Cardiac fibroblast (primary cell): ENCODE measurements at regions not wholly inside any gene's neighbourhood (a gene's known extent, or its start where the extent isn't known, plus 50 kb on each side); places are given as distances from the start of the nearest gene placed in this dataset.
"Not testable (repeated sequence)": the region's sequence is repeated elsewhere in the genome, so short reads cannot be mapped to it uniquely, and the experiment has no call there.

Source experiments
- DNase-seq, 2 donors: peaks; one replicate each; pipeline versions ENCODE4 v3.0.0 to v3.0.0-alpha.2; 2010; ENCODE audit warnings: low read depth in 2 of 2
- H3K4me3 ChIP-seq, 2 donors: replicated peaks in 1 of 2; 1 replicate in 1 of 2; 2 replicates in 1 of 2; pipeline ENCODE4 v1.5.1; 2011; ENCODE audit warnings: low read depth in 2 of 2, low read length in 2 of 2, mild to moderate bottlenecking in 2 of 2, moderate library complexity in 1 of 2
- TF ChIP-seq, protein P1 (sequence below): IDR thresholded peaks from one replicate; pipeline ENCODE4 v1.5.1; 2011; ENCODE audit warnings: low read depth, mild to moderate bottlenecking, low read length, inconsistent platforms

DNA sequence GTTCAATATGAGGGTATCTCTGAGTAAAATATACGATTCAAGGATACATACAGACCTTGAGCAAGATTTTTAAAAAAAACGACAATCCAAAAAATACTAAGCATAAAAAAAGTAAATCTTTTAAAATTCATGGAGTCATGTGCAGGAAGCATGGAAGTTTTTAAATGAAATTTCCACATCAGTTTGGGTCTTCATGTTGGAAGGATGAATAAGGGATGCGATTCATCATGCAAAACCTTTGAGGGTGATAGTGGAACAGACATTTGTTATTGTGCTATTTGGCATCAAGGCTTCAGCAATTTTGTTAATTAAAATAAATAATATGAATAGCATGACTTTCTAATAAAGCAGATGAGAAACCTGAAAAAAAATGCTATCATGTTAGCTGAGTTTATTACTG lies 815.0 kb upstream of the PCDH10 start:
- TF ChIP-seq, protein P1, sequence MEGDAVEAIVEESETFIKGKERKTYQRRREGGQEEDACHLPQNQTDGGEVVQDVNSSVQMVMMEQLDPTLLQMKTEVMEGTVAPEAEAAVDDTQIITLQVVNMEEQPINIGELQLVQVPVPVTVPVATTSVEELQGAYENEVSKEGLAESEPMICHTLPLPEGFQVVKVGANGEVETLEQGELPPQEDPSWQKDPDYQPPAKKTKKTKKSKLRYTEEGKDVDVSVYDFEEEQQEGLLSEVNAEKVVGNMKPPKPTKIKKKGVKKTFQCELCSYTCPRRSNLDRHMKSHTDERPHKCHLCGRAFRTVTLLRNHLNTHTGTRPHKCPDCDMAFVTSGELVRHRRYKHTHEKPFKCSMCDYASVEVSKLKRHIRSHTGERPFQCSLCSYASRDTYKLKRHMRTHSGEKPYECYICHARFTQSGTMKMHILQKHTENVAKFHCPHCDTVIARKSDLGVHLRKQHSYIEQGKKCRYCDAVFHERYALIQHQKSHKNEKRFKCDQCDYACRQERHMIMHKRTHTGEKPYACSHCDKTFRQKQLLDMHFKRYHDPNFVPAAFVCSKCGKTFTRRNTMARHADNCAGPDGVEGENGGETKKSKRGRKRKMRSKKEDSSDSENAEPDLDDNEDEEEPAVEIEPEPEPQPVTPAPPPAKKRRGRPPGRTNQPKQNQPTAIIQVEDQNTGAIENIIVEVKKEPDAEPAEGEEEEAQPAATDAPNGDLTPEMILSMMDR: no peak
- DNase-seq: peak; percentile 8 to 19
- no peak overlapping the region for H3K4me3 ChIP-seq

DNA sequence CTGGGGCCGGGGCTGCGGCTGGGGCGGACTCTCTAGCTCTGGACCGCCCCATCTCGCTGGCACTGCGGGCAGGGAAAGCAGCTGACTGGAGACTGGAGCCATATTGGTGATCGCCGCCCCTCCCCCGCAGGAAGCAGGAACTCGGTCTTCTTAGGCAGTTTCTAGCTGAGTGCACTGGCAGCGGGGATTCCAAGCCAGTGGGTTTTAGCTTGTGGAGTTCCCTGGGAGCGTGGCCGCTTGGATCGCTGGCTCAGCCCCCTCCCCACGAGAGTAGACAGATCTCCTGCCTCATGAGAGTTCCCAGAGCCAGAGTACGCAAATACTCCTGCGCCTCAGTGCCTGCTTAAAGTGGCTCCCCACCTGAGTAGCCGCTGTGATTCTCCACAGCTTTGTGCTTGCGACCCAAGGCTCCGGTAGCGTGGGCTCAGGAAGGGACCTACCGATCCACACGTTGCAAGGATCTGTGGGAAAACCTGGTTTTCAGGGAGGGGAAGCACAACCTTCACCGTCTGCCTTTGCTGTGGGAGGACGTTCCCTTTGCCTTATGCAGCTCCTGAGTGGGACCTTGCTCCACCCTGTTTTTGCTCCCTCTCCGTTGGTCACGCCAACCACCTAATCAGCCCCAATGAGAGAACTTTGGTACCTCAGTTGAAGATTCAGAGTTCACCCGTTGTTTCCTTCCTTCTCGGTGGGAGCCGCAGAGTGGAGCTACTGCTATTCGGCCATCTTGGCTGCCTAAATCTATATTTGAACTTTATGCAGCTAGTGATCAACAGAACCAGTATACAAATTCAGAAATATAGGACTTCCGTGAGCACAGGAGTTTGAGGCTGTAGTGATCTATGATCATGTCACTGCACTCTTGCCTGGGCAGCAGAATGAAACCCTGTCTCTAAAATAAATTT lies 803.9 kb upstream of the PCDH10 start:
- H3K4me3 ChIP-seq: no peak overlapping the region
- TF ChIP-seq, protein P1: no peak
- no peak for DNase-seq

DNA sequence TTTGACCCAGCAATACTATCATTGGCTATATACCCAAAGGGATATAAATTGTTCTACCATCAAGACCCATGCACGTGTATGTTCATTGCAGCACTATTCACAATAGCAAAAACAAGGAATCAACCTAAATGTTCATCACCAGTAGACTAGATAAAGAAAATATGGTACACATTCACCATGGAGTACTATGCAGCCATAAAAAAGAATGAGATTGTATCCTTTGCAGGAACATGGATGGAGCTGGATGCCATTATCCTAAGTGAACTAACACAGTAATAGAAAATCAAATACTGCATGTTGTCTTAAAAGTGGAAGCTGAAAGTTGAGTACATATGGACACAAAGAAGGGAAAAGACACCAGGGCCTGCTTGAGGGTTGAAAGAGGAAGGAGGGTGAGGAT lies 803.1 kb upstream of the PCDH10 start:
- no peak overlapping the region for H3K4me3 ChIP-seq
- TF ChIP-seq, protein P1: no peak
- no peak for DNase-seq

DNA sequence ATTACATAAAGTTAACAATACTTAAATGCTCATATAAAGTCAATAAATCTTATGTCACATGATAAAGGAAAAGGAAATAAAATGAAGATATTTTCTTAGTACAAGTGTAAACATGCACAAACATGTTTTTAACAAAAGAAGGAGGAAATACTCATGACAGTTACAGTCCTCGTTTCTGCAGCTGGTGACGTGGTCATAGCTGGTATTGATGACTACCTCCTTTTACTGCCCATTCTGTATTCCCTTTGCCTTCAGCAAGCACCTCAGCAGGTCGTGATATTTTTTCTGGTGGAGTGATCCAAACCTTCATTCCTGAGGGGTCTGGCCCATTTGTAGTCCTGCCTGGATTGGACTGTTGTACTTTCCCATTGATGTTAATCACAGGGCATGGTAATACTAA lies 797.5 kb upstream of the PCDH10 start:
- not testable (repeated sequence) for H3K4me3 ChIP-seq, DNase-seq

DNA sequence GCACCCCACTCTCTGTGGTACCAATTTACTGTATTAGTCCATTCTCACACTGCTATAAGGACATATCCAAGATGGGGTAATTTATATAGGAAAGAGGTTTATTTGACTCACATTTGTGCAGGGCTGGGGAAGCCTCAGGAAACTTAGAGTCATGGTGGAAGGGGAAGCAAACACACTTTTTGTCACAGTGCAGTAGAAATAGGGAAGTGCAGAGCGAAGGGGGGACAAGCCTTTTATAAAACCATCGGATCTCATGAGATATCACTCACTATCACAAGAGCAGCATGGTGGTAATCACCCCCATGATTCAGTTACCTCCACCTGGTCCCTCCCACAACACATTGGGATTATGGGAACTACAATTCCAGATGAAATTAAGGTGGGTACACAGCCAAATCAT lies 766.9 kb upstream of the PCDH10 start:
- no peak overlapping the region for H3K4me3 ChIP-seq
- TF ChIP-seq, protein P1: no peak
- DNase-seq: no peak

DNA sequence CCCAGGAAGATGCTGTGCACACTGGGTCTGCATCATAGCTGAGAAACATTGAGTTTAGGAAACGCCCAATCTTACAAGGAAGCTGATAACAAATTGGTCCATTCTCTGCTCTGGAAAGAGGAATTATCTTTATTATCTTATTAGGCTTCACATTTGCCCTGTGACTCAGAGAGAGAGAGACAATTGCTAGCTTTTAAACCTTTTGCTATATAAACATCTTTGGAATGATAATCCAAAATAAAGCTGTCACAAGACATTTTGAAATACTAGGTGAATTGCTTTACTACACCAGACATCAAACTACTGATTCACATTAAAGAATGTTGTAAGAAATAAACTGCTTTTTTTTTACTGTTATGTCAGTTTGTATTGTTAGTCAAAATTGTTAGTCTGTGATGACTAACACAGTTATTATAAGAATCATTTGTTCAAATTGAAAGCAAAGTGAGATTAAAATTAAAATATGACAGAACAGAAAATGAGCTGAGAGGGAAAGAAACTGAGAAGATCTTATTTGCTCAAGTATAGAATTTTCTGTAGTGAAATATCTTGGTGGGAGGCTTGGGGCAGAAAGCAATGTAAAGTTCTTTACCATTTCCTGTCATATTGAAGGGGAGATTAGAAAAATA lies 765.4 kb upstream of the PCDH10 start:
- no peak for DNase-seq
- TF ChIP-seq, protein P1: no peak
- no peak overlapping the region for H3K4me3 ChIP-seq

DNA sequence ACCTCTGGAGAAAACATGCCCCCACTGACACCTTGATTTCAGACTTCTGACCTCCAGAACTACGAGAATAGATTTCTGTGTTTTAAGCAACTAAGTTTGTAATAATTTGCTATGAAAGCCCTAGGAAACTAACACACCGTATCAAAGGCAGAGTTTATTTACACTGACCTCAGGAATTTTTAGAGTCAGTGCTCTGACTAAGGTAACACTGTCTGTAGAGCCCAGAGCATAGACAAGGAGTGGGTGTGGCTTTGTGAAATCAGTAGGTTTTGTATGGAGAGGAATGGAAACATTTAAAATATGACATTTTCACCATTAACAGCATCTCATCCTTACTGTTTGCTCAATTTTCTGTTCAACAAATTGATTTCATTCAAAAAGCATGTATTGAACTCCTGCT lies 764.4 kb upstream of the PCDH10 start:
- H3K4me3 ChIP-seq: no peak overlapping the region

More for the DNA sequence above, 764.4 kb upstream of the PCDH10 start:
- DNase-seq: no peak
- TF ChIP-seq, protein P1: no peak
